AG10803 (cell line): ENCODE measurements at regions not wholly inside any gene's neighbourhood (a gene's known extent, or its start where the extent isn't known, plus 50 kb on each side); places are given as distances from the start of the nearest gene placed in this dataset.

Source experiments
- DNase-seq: peaks from one replicate; pipeline ENCODE4 v3.0.0; 2010; ENCODE audit warnings: low read depth
- H3K4me3 ChIP-seq: 2 replicates; pipeline ENCODE4 v1.5.1; 2011; ENCODE audit warnings: mild to moderate bottlenecking, low read length, control low read depth
- CTCF ChIP-seq: conservative IDR thresholded peaks from 2 replicates; pipeline ENCODE4 v1.5.1; 2011; ENCODE audit warnings: mild to moderate bottlenecking, low read length, control low read depth, inconsistent platforms

DNA sequence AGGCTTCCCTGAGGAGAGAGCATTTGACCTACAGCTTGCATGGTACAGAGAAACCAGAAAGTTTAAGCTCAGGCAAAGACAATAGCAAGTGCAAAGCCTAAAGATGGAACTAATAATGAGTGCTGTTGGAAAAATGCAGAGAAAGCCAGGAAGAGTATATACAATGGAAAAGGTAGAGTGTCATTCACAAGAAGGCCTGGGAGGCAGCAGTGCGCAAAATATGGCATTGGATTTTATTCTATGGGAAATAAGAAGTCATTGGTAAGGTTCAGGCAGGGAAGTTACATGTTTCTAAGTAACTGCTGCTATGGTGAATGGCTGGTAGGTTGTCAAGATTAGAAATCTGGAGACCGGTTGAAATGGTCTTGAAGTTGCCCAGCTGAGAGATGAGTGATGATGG, 2167.3 kb upstream of the CELF4 start:
- no peak for TF ChIP-seq CTCF
- no peak overlapping the region for H3K4me3 ChIP-seq
- DNase-seq = no peak

DNA sequence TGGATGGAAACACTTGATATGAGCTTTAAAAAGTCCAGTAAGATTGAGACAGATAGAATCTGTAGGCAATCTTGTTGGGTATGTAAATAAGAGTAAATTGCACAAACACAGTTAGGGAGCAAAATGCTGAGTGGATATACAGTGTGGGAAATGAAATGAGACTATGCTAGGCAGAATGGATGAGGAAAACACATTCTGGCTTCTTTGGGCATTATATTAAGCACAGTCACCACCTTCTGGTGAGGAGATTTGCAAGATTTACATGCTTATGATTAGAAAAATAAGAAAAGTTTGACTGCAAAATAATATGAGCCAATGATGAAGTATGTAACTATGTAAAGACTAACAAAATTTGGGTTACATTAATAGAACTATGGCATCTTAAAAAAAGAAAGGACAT, 2165.0 kb upstream of the CELF4 start:
- DNase-seq = no peak
- H3K4me3 ChIP-seq = no peak overlapping the region
- TF ChIP-seq CTCF = no peak

DNA sequence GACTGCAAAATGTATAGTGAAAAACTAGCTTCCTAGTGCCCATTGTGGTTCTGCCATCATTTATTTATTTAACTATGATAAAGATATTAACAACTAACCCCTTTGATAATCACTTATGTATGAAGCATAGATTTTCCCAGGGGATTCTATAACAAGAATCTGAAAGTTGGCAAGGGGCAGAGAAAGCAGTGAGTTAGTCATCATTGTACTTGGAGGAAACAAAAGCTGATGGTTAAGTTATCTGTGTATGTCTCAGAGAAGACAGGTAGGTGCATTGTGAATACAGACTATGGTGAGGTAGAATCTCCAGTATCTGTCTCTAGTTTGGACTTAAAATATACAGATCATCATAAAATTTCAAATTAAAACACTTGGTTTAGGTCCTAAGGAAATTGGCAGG, 2159.1 kb upstream of the CELF4 start:
- no peak overlapping the region for H3K4me3 ChIP-seq
- no peak for TF ChIP-seq CTCF

DNA sequence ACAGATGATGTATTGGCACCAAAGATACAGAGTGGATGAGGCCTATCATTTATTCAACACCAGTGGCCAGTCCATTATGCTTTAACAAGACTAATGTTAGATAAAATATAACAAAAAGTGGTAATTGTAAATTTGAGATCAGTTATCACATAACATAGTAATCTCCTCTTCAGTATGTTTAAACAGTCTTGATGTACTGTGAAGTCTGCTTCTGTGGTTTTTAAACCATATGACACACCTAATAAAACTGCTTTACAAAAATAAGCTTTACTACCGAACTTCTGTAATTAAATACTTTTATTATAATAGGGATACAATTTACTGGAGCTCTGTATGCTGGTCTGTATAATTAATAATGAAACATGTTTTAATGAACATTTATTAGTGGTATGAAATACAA, 2156.1 kb upstream of the CELF4 start:
- no peak for TF ChIP-seq CTCF
- no peak for DNase-seq
- H3K4me3 ChIP-seq = no peak overlapping the region

More for the DNA sequence above, 2159.1 kb upstream of the CELF4 start:
- no peak for DNase-seq

- TF ChIP-seq CTCF = no peak
- no peak for DNase-seq
These were observed 2148.4 kb upstream of the CELF4 start for GRCh38 chr18:39713961-39714360.

GRCh38 chr18:39711701-39712100, 2146.1 kb upstream of the CELF4 start:
- TF ChIP-seq CTCF = no peak
- no peak overlapping the region for H3K4me3 ChIP-seq
- DNase-seq = no peak

More at GRCh38 chr18:39713961-39714360, 2148.4 kb upstream of the CELF4 start:
- H3K4me3 ChIP-seq = no peak overlapping the region

GRCh38 chr18:39705362-39705761, 2139.8 kb upstream of the CELF4 start:
- no peak for DNase-seq
- TF ChIP-seq CTCF = no peak
- H3K4me3 ChIP-seq = no peak overlapping the region
